MM.1S (cell line): ENCODE measurements at regions not wholly inside any gene's neighbourhood (a gene's known extent, or its start where the extent isn't known, plus 50 kb on each side); places are given as distances from the start of the nearest gene placed in this dataset.

Experiments
- DNase-seq: peaks from one replicate; pipeline ENCODE4 v3.0.0-alpha.2; 2015
- H2AFZ ChIP-seq: fragments of 300-600 bp; sonication (generic); 2 replicates; pipeline ENCODE4 v1.6.0; 2016; ENCODE audit warnings: antibody characterized with exemption, low read length
- H3F3A ChIP-seq: fragments of 300-600 bp; sonication (generic); 2 replicates; pipeline ENCODE4 v1.6.1; 2016; ENCODE audit warnings: mild to moderate bottlenecking, antibody characterized with exemption, low read length, moderate library complexity, mixed read lengths; ENCODE audit not compliant: insufficient read depth
- H3K27ac ChIP-seq: fragments of 300-600 bp; sonication (generic); 2 replicates; pipeline ENCODE4 v1.5.1; 2016; ENCODE audit warnings: mild to moderate bottlenecking, low read length
- H3K27me3 ChIP-seq: fragments of 300-600 bp; sonication (generic); replicated peaks from 2 replicates; pipeline ENCODE4 v1.6.0; 2016; ENCODE audit warnings: low read length; ENCODE audit not compliant: insufficient read depth
- H3K36me3 ChIP-seq: fragments of 300-600 bp; sonication (generic); replicated peaks from 2 replicates; pipeline ENCODE4 v1.6.1; 2016; ENCODE audit warnings: mild to moderate bottlenecking, low read length, mixed read lengths; ENCODE audit not compliant: insufficient read depth
- H3K4me1 ChIP-seq: fragments of 300-600 bp; sonication (generic); 2 replicates; pipeline ENCODE4 v1.6.1; 2016; ENCODE audit warnings: low read length, mixed read lengths
- H3K4me2 ChIP-seq: fragments of 300-600 bp; sonication (generic); 2 replicates; pipeline ENCODE4 v1.6.0; 2016; ENCODE audit warnings: low read depth, low read length
- H3K4me3 ChIP-seq: fragments of 300-600 bp; sonication (generic); 2 replicates; pipeline ENCODE4 v1.5.1; 2016; ENCODE audit warnings: low read length, mixed read lengths
- H3K79me2 ChIP-seq: fragments of 300-600 bp; sonication (generic); 2 replicates; pipeline ENCODE4 v1.6.1; 2016; ENCODE audit warnings: mixed run types, low read length, mixed read lengths
- H3K9ac ChIP-seq: fragments of 300-600 bp; sonication (generic); 2 replicates; pipeline ENCODE4 v1.6.1; 2016; ENCODE audit warnings: low read length, mixed read lengths
- H3K9me2 ChIP-seq: fragments of 300-600 bp; sonication (generic); replicated peaks from 2 replicates; pipeline ENCODE4 v1.6.1; 2016; ENCODE audit warnings: mild to moderate bottlenecking, low read length, mixed read lengths; ENCODE audit not compliant: insufficient read depth
- H3K9me3 ChIP-seq: fragments of 300-600 bp; sonication (generic); replicated peaks from 2 replicates; pipeline ENCODE4 v1.6.1; 2016; ENCODE audit warnings: mild to moderate bottlenecking, low read length, mixed read lengths; ENCODE audit not compliant: insufficient read depth
- H4K20me1 ChIP-seq: fragments of 300-600 bp; sonication (generic); 2 replicates; pipeline ENCODE4 v1.6.1; 2016; ENCODE audit warnings: mild to moderate bottlenecking, low read length, moderate library complexity, mixed read lengths; ENCODE audit not compliant: insufficient read depth
- CTCF ChIP-seq: fragments of 300-600 bp; sonication (generic); IDR thresholded peaks from 2 replicates; pipeline ENCODE4 v1.5.1; 2016; ENCODE audit warnings: antibody characterized with exemption, low read length, mixed read lengths
- EZH2 ChIP-seq: fragments of 300-600 bp; sonication (generic); optimal IDR thresholded peaks from 2 replicates; pipeline ENCODE3; 2017; ENCODE audit warnings: low read depth, mild to moderate bottlenecking, antibody characterized with exemption, low read length, mixed read lengths
- EZH2phosphoT487 ChIP-seq: fragments of 300-600 bp; sonication (generic); IDR thresholded peaks from 2 replicates; pipeline ENCODE4 v1.6.1; 2018; ENCODE audit warnings: antibody characterized with exemption, low read length

GRCh38 chr5:125464847-125465432, 718.5 kb upstream of the ZNF608 start:
- no peak overlapping the region for H3K27ac ChIP-seq
- H3F3A ChIP-seq, result no peaks in the 10 kb centered on the region
- no peaks in the 10 kb centered on the region for H3K36me3 ChIP-seq
- TF ChIP-seq EZH2, result no peak
- no peak for TF ChIP-seq CTCF
- no peak for TF ChIP-seq EZH2phosphoT487
- no peaks in the 10 kb centered on the region for H3K9me3 ChIP-seq
- no peak overlapping the region for H2AFZ ChIP-seq
- H3K79me2 ChIP-seq, result no peaks in the 10 kb centered on the region
- H3K4me1 ChIP-seq, result peaks cover 12% of the 10 kb centered on the region
- H3K27me3 ChIP-seq, result no peaks in the 10 kb centered on the region
- DNase-seq, result no peak
- H3K9ac ChIP-seq, result no peak overlapping the region
- no peak overlapping the region for H3K4me3 ChIP-seq
- H4K20me1 ChIP-seq, result no peaks in the 10 kb centered on the region
- peak overlapping the region; percentile 12; the same call in 1 of the 2 replicates for H3K4me2 ChIP-seq
- H3K9me2 ChIP-seq, result no peaks in the 10 kb centered on the region

- H3K36me3 ChIP-seq, result no peaks in the 10 kb centered on the region
- H3K27me3 ChIP-seq, result no peaks in the 10 kb centered on the region
- no peak overlapping the region for H3K4me3 ChIP-seq
- H3F3A ChIP-seq, result no peaks in the 10 kb centered on the region
- H3K9me2 ChIP-seq, result no peaks in the 10 kb centered on the region
- H3K9me3 ChIP-seq, result no peaks in the 10 kb centered on the region
- DNase-seq, result peak; percentile 46
- peak overlapping the region; percentile 12; the same call in 1 of the 2 replicates for H3K4me2 ChIP-seq
- H3K9ac ChIP-seq, result no peak overlapping the region
- H2AFZ ChIP-seq, result no peak overlapping the region
- H3K27ac ChIP-seq, result no peak overlapping the region
- no peaks in the 10 kb centered on the region for H4K20me1 ChIP-seq
- peaks cover 12% of the 10 kb centered on the region for H3K4me1 ChIP-seq
- no peaks in the 10 kb centered on the region for H3K79me2 ChIP-seq
- TF ChIP-seq EZH2, result no peak
These were observed 719.3 kb upstream of the ZNF608 start for GRCh38 chr5:125465703-125466102.

GRCh38 chr5:125467222-125467621, 720.8 kb upstream of the ZNF608 start:
- no peak overlapping the region for H3K9ac ChIP-seq
- H3K9me3 ChIP-seq, result no peaks in the 10 kb centered on the region
- no peak for DNase-seq
- no peaks in the 10 kb centered on the region for H3F3A ChIP-seq
- peaks cover 12% of the 10 kb centered on the region for H3K4me1 ChIP-seq
- no peaks in the 10 kb centered on the region for H3K9me2 ChIP-seq
- H3K79me2 ChIP-seq, result no peaks in the 10 kb centered on the region
- H3K36me3 ChIP-seq, result no peaks in the 10 kb centered on the region
- no peak overlapping the region for H2AFZ ChIP-seq
- H3K27ac ChIP-seq, result no peak overlapping the region
- no peak overlapping the region for H3K4me3 ChIP-seq
- H4K20me1 ChIP-seq, result no peaks in the 10 kb centered on the region
- no peak overlapping the region for H3K4me2 ChIP-seq
- TF ChIP-seq EZH2phosphoT487 (no peak), EZH2 (no peak), CTCF (no peak)
- no peaks in the 10 kb centered on the region for H3K27me3 ChIP-seq

GRCh38 chr5:125470280-125470902, 724.0 kb upstream of the ZNF608 start:
- H3K9ac ChIP-seq, result no peak overlapping the region
- peaks cover 6% of the 10 kb centered on the region; the same call in 1 of the 2 replicates for H3K4me1 ChIP-seq
- no peaks in the 10 kb centered on the region for H3K79me2 ChIP-seq
- no peaks in the 10 kb centered on the region for H3K27me3 ChIP-seq
- no peaks in the 10 kb centered on the region; the same call in 1 of the 2 replicates for H3F3A ChIP-seq
- TF ChIP-seq CTCF (no peak), EZH2phosphoT487 (no peak), EZH2 (no peak)
- no peaks in the 10 kb centered on the region for H4K20me1 ChIP-seq
- no peaks in the 10 kb centered on the region for H3K36me3 ChIP-seq
- no peak overlapping the region for H3K27ac ChIP-seq
- H3K4me2 ChIP-seq, result no peak overlapping the region
- H3K9me2 ChIP-seq, result no peaks in the 10 kb centered on the region
- H3K4me3 ChIP-seq, result no peak overlapping the region
- no peaks in the 10 kb centered on the region for H3K9me3 ChIP-seq
- DNase-seq, result no peak
- H2AFZ ChIP-seq, result no peak overlapping the region
